Left lung (tissue), 4 donors: ENCODE measurements at regions not wholly inside any gene's neighbourhood (a gene's known extent, or its start where the extent isn't known, plus 50 kb on each side); places are given as distances from the start of the nearest gene placed in this dataset.
A peak's percentile ranks its signal among the peaks of the same experiment; 100 is the strongest.
"Not testable (repeated sequence)": the region's sequence is repeated elsewhere in the genome, so short reads cannot be mapped to it uniquely, and the experiment has no call there.

Experiments
- ATAC-seq: fragments of 200-7000 bp; cut with Tn5 transposase; one replicate; pipeline ENCODE4 v1.9.1; 2020; ENCODE audit warnings: moderate library complexity
- DNase-seq, 4 donors: peaks; one replicate each; pipeline ENCODE4 v3.0.0-alpha.2; 2013 to 2020
- H3K27ac ChIP-seq, 2 donors: fragments of 200-600 bp; sonication (generic) in 1 of 2; one replicate each; pipeline versions ENCODE4 v1.5.0 to v1.8.0; 2020 to 2021
- H3K27me3 ChIP-seq, 2 donors: fragments of 200-600 bp; sonication (generic) in 1 of 2; one replicate each; pipeline versions ENCODE4 v1.5.0 to v1.8.0; 2020 to 2021
- H3K36me3 ChIP-seq, 2 donors: fragments of 200-600 bp; sonication (generic) in 1 of 2; one replicate each; pipeline versions ENCODE4 v1.5.0 to v1.8.0; 2020 to 2021
- H3K4me1 ChIP-seq, 2 donors: fragments of 200-600 bp; one replicate each; pipeline ENCODE4 v1.8.0; 2021
- H3K4me3 ChIP-seq, 2 donors: fragments of 200-600 bp; sonication (generic) in 1 of 2; one replicate each; pipeline versions ENCODE4 v1.5.0 to v1.8.0; 2020 to 2021; ENCODE audit warnings: mild to moderate bottlenecking in 1 of 2
- H3K9me3 ChIP-seq, 2 donors: fragments of 200-600 bp; sonication (generic) in 1 of 2; one replicate each; pipeline versions ENCODE4 v1.5.0 to v1.8.0; 2020 to 2021
- intact Hi-C, 2 donors: fragments of 100-400 bp; cut with DNase I; formaldehyde crosslinking; loops; one replicate each; pipeline versions ENCODE4 v1.11.2 to v1.14.2; 2022
- TF ChIP-seq, protein P1 (sequence below), 2 donors: fragments of 200-600 bp; sonication (generic) in 1 of 2; IDR thresholded peaks; one replicate each; pipeline versions ENCODE4 v1.5.0 to v1.8.0; 2021; ENCODE audit warnings: antibody characterized with exemption in 2 of 2
- donor health status: DM: no; HTN: yes; CAD: no.
- donor health status: DM: no; HTN: no; CAD: no.

DNA sequence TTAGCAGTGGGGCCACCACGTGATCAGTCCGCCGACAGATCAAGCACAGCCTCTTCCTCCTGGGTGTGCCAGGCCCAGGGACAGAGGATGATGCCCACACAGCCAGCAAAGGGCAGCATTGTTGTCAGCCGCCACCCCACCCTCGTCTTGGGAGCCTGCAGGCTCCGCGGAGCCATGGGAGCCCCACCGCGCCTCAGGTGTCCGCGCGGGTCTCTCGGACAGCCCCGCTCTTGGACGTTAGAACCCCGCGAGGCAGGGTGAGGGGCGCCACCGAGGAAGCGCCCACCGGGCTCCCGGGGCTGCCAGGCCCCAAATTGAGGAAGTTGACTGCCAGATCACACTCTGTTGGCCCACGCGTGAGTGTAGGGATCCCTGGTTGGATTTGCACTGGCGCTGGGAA, 83.9 kb upstream of the MS4A8 start:
- H3K36me3 ChIP-seq = no peaks in the 10 kb centered on the region
- H3K27me3 ChIP-seq = no peaks in the 10 kb centered on the region
- no peak for ATAC-seq
- intact Hi-C loops = loop anchor here in 1 of 2 donors (10.0 kb wide), 1 partner anchor 251 kb away; no protein-coding TSS in a partner anchor
- no peak overlapping the region for H3K27ac ChIP-seq
- H3K9me3 ChIP-seq = no peaks in the 10 kb centered on the region
- H3K4me3 ChIP-seq = no peak overlapping the region
- no peaks in the 10 kb centered on the region for H3K4me1 ChIP-seq
- TF ChIP-seq, protein P1, sequence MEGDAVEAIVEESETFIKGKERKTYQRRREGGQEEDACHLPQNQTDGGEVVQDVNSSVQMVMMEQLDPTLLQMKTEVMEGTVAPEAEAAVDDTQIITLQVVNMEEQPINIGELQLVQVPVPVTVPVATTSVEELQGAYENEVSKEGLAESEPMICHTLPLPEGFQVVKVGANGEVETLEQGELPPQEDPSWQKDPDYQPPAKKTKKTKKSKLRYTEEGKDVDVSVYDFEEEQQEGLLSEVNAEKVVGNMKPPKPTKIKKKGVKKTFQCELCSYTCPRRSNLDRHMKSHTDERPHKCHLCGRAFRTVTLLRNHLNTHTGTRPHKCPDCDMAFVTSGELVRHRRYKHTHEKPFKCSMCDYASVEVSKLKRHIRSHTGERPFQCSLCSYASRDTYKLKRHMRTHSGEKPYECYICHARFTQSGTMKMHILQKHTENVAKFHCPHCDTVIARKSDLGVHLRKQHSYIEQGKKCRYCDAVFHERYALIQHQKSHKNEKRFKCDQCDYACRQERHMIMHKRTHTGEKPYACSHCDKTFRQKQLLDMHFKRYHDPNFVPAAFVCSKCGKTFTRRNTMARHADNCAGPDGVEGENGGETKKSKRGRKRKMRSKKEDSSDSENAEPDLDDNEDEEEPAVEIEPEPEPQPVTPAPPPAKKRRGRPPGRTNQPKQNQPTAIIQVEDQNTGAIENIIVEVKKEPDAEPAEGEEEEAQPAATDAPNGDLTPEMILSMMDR (IDR thresholded peaks at IDR 0.05) = no peak
- DNase-seq = no peak

DNA sequence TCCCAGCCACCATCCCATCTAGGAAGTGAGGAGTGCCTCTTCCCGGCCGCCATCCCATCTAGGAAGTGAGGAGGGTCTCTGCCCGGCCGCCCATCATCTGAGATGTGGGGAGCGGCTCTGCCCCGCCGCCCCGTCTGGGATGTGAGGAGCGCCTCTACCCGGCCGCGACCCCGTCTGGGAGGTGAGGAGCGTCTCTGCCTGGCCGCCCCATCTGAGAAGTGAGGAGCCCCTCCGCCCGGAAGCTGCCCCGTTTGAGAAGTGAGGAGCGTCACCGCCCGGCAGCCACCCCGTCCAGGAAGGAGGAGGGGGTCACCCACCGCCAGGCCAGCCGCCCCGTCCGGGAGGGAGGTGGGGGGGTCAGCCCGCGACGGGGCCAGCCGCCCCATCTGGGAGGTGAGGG, 77.5 kb upstream of the MS4A8 start:
- DNase-seq, intact Hi-C loops, H3K9me3 ChIP-seq, H3K36me3 ChIP-seq, H3K4me1 ChIP-seq, H3K4me3 ChIP-seq, H3K27me3 ChIP-seq, ATAC-seq, H3K27ac ChIP-seq: not testable (repeated sequence)

DNA sequence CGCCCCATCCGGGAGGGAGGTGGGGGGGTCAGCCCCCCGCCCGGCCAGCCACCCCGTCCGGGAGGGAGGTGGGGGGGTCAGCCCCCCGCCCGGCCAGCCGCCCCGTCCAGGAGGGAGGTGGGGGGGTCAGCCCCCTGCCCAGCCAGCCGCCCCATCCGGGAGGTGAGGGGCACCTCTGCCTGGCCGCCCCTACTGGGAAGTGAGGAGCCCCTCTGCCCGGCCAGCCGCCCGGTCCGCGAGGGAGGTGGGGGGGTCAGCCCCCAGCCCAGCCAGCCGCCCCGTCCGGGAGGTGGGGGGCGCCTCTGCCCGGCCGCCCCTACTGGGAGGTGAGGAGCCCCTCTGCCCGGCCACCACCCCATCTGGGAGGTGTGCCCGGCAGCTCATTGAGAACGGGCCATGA, 76.6 kb upstream of the MS4A8 start:
- H3K27ac ChIP-seq, ATAC-seq, H3K4me3 ChIP-seq, H3K4me1 ChIP-seq, H3K36me3 ChIP-seq, H3K9me3 ChIP-seq, DNase-seq, intact Hi-C loops, H3K27me3 ChIP-seq: not testable (repeated sequence)

DNA sequence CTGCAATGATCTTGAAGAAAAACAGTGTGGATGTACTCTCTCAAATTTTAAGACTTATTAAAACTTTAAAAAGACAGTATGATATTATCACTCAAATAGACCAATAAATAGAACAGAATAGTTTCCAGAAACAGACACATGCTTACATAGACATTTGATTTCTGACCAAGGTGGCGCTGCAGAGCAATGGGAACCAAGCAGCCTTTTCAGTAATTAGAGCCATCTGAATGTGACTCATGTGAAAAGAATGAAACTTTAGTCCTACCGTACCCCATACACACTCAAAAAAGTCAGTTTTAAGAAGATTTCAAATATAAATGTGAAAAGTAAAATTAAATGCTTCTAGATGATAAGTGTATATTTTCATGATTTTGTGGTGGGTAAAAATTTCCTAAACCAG, 74.2 kb upstream of the MS4A8 start:
- Histone ChIP-seq H3K27me3 (no peaks in the 10 kb centered on the region), H3K4me1 (no peaks in the 10 kb centered on the region), H3K9me3 (no peaks in the 10 kb centered on the region), H3K4me3 (no peak overlapping the region), H3K36me3 (no peaks in the 10 kb centered on the region), H3K27ac (no peak overlapping the region)
- peak in 1 of 4 donors; percentile 5 for DNase-seq
- ATAC-seq = peak; percentile 71
- TF ChIP-seq, protein P1 (IDR thresholded peaks at IDR 0.05) = no peak
- intact Hi-C loops = no loop called here

DNA sequence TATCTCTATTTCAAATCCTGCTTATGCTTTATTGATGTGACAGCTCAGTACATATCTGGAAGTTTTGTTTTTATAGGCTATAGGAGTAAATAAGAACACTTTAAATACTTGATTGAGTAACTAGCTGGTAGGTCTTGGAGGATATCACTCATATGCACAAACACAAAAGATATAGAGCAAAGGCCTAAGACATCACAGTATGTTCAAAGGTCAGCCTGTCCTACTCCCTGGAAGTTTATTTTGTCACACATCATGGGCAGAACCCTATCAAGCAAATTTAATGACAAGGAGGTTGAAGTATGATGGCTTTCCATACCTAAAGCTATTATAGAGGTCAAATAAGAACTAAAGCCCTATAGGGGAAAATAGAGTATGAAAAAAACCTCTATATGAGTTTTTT, 70.0 kb upstream of the MS4A8 start:
- no peak for ATAC-seq
- TF ChIP-seq, protein P1 (IDR thresholded peaks at IDR 0.05) = no peak
- Histone ChIP-seq H3K9me3 (no peaks in the 10 kb centered on the region), H3K27me3 (no peaks in the 10 kb centered on the region), H3K4me3 (no peak overlapping the region), H3K27ac (no peak overlapping the region), H3K4me1 (no peaks in the 10 kb centered on the region), H3K36me3 (no peaks in the 10 kb centered on the region)
- intact Hi-C loops = no loop called here
- DNase-seq = no peak

DNA sequence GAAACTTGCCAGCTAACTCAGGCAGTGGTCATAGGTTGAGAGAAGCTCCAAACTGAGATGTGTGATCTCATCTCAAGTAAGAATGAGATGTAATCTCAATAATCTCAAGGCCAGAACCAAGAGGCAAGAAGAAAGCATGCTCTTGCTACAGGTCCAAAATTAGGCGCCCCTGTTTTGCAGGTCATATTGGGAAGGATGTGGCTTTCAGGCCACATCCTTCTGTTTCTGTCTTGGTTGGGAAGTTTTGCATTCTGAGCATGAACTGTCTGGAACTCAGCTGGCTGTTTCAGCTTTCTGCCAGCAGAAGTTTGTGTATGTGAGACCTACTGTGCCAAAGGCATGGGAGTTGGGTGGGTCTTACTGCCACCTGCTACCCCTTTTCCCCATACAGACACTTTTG, 67.5 kb upstream of the MS4A8 start:
- TF ChIP-seq, protein P1 (IDR thresholded peaks at IDR 0.05) = no peak
- no peaks in the 10 kb centered on the region for H3K4me1 ChIP-seq
- ATAC-seq (no peak), DNase-seq (no peak)
- intact Hi-C loops = no loop called here
- no peaks in the 10 kb centered on the region for H3K36me3 ChIP-seq
- no peak overlapping the region for H3K4me3 ChIP-seq
- no peak overlapping the region for H3K27ac ChIP-seq
- H3K27me3 ChIP-seq = no peaks in the 10 kb centered on the region
- peaks cover 0 to 7% of the 10 kb centered on the region in 2 donors for H3K9me3 ChIP-seq
